NB4 (cell line): ENCODE measurements at regions not wholly inside any gene's neighbourhood (a gene's known extent, or its start where the extent isn't known, plus 50 kb on each side); places are given as distances from the start of the nearest gene placed in this dataset.
"Not testable (repeated sequence)": the region's sequence is repeated elsewhere in the genome, so short reads cannot be mapped to it uniquely, and the experiment has no call there.

ENCODE experiments used
- MYC ChIP-seq: IDR thresholded peaks from 2 replicates; pipeline ENCODE4 v1.6.1; 2011; ENCODE audit warnings: low read depth, low read length
- POLR2A ChIP-seq: IDR thresholded peaks from 2 replicates; pipeline ENCODE4 v1.6.1; 2011; ENCODE audit warnings: mild to moderate bottlenecking; ENCODE audit not compliant: insufficient read length; ENCODE audit errors: extremely low read depth
- TF ChIP-seq, protein P1 (sequence below): IDR thresholded peaks from one replicate; pipeline ENCODE4 v1.5.1; 2012; ENCODE audit warnings: low read depth, low read length

DNA sequence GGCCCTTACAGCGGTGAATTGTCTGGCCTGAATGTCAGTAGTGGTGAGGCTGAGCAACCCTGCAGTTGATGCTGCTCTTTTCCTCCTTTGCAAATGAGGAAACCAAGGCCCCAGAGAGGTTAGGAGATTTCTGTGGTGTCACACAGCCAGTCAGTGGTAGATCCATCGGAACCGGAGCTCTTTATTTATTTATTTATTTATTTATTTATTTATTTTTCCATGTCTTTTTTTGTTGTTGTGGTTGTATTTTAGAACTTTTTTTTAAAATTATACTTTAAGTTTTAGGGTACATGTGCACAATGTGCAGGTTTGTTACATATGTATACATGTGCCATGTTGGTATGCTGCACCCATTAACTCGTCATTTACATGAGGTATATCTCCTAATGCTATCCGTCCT is 368.4 kb upstream of the CLINT1 start:
- not testable (repeated sequence) for TF ChIP-seq POLR2A, MYC
- TF ChIP-seq, protein P1, sequence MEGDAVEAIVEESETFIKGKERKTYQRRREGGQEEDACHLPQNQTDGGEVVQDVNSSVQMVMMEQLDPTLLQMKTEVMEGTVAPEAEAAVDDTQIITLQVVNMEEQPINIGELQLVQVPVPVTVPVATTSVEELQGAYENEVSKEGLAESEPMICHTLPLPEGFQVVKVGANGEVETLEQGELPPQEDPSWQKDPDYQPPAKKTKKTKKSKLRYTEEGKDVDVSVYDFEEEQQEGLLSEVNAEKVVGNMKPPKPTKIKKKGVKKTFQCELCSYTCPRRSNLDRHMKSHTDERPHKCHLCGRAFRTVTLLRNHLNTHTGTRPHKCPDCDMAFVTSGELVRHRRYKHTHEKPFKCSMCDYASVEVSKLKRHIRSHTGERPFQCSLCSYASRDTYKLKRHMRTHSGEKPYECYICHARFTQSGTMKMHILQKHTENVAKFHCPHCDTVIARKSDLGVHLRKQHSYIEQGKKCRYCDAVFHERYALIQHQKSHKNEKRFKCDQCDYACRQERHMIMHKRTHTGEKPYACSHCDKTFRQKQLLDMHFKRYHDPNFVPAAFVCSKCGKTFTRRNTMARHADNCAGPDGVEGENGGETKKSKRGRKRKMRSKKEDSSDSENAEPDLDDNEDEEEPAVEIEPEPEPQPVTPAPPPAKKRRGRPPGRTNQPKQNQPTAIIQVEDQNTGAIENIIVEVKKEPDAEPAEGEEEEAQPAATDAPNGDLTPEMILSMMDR = not testable (repeated sequence)
